NT2/D1 (cell line): ENCODE measurements at regions not wholly inside any gene's neighbourhood (a gene's known extent, or its start where the extent isn't known, plus 50 kb on each side); places are given as distances from the start of the nearest gene placed in this dataset.

ENCODE experiments used
- DNase-seq: peaks from one replicate; pipeline ENCODE4 v3.0.0-alpha.2; 2011; ENCODE audit warnings: low read depth, low spot score
- H3K27me3 ChIP-seq: 2 replicates; pipeline ENCODE4 v1.6.0; 2011; ENCODE audit warnings: mild to moderate bottlenecking; ENCODE audit not compliant: insufficient read length, insufficient read depth
- H3K36me3 ChIP-seq: 2 replicates; pipeline ENCODE4 v1.6.1; 2011; ENCODE audit warnings: mild to moderate bottlenecking, low read length, mixed read lengths; ENCODE audit not compliant: insufficient read depth, insufficient read length
- H3K4me1 ChIP-seq: 2 replicates; pipeline ENCODE4 v1.5.1; 2011; ENCODE audit not compliant: insufficient read depth, insufficient read length
- H3K4me3 ChIP-seq: 2 replicates; pipeline ENCODE4 v1.5.1; 2011; ENCODE audit warnings: low read depth; ENCODE audit not compliant: insufficient read length
- H3K9ac ChIP-seq: 2 replicates; pipeline ENCODE4 v1.6.0; 2011; ENCODE audit warnings: low read depth; ENCODE audit not compliant: insufficient read length
- H3K9me3 ChIP-seq: 2 replicates; pipeline ENCODE4 v1.5.1; 2011; ENCODE audit warnings: mild to moderate bottlenecking, low read length; ENCODE audit not compliant: insufficient read depth
- SUZ12 ChIP-seq: IDR thresholded peaks from 2 replicates; pipeline ENCODE4 v1.6.1; 2011; ENCODE audit not compliant: insufficient read length, insufficient read depth; ENCODE audit errors: extremely low read depth
- YY1 ChIP-seq: IDR thresholded peaks from 2 replicates; pipeline ENCODE4 v1.6.1; 2011; ENCODE audit not compliant: insufficient read length, insufficient read depth
- ZNF274 ChIP-seq: IDR thresholded peaks from 2 replicates; pipeline ENCODE4 v1.6.1; 2011; ENCODE audit warnings: mild to moderate bottlenecking, low read depth, low read length

DNA sequence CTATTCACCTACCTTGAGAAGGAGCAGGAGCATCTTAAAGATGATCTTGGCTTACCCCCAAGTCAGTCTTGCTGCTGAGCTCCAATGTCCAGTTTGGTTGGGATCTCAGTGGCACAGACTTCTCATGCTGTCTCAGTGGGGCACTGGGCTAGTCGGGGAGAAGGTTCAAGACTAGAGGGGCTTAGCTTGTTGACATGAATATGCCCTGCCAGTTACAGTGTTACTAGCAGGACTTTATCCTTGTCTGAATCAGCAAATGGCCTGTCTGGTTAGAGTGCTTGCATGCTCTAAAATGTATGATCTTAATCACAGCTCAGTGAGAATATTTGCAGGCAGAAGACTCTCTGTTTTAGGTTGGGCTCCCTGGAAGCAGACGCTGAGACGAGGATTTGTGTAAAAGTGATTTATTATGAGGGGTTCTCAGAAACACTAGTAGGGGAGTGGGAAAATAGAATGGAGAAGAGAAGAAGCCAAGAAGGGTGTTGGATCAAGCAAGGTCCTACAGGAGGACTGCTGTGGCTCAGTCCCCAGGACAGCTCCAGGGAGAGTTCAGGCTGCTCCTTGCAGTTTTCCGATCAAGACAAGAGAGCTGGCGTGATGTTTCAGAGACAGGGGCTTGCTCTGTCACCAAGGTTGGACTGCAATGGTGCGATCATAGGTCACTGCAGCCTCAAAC, 150.4 kb upstream of the HS3ST2 start:
- no peaks in the 10 kb centered on the region for H3K4me1 ChIP-seq
- TF ChIP-seq SUZ12 = no peak
- no peak for TF ChIP-seq ZNF274
- TF ChIP-seq YY1 = no peak
- no peak for DNase-seq
- no peak overlapping the region for H3K4me3 ChIP-seq
- 0 out of 2 replicates have a peak, but pooled peaks cover 4% of the 10 kb centered on the region for H3K9me3 ChIP-seq
- peaks cover 5% of the 10 kb centered on the region for H3K27me3 ChIP-seq
- no peak overlapping the region for H3K9ac ChIP-seq
- H3K36me3 ChIP-seq = no peaks in the 10 kb centered on the region

DNA sequence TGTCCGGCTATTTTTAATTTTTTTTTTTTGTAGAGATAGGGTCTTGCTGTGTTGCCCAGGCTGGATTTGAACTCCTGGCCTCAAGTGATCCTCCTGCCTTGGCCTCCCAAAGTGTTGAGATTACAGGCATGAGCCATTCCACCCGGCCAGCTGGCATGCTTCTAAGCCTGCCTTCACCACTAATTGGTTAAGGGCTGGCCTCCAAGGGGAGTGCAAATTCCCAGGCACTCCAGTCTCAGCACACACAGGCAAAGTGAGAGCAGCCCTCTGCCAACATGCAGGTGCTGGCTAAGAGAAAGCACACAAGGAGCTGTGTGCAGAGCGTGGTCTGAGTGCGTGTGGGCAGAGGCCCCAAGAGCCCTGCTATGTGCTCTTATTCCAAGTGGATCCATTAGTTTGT, 149.8 kb upstream of the HS3ST2 start:
- no peaks in the 10 kb centered on the region for H3K36me3 ChIP-seq
- no peaks in the 10 kb centered on the region for H3K4me1 ChIP-seq
- H3K9ac ChIP-seq = no peak overlapping the region
- H3K27me3 ChIP-seq = peaks cover 5% of the 10 kb centered on the region
- no peak for DNase-seq
- 0 out of 2 replicates have a peak, but pooled peaks cover 4% of the 10 kb centered on the region for H3K9me3 ChIP-seq
- no peak overlapping the region for H3K4me3 ChIP-seq
- no peak for TF ChIP-seq YY1
- TF ChIP-seq ZNF274 = no peak
- TF ChIP-seq SUZ12 = no peak

DNA sequence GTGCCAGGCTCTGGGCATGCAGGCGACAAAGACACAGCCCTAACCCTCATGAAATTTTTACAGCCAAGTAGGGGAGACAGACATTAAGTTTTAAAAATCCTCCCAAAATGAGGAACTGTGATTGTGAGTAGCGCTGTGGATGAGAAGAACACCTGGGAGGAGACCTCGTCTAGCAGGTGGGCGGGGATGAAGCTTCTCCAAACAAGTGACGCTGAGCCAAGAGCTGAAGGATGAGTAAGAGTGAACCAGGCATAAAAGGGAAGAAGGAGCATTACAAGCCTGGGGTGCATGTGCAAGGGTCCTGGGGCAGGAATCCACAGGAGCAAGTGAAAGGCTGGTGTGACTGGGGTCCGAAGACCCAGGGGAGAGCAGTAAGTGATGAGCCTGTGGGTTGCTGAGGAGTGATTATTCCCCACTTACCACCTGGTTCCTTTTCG, 149.4 kb upstream of the HS3ST2 start:
- Histone ChIP-seq H3K9me3 (0 out of 2 replicates have a peak, but pooled peaks cover 4% of the 10 kb centered on the region), H3K36me3 (no peaks in the 10 kb centered on the region), H3K9ac (no peak overlapping the region), H3K4me1 (no peaks in the 10 kb centered on the region), H3K27me3 (peaks cover 5% of the 10 kb centered on the region), H3K4me3 (no peak overlapping the region)
- TF ChIP-seq YY1 (no peak), SUZ12 (no peak), ZNF274 (no peak)
- DNase-seq = no peak

DNA sequence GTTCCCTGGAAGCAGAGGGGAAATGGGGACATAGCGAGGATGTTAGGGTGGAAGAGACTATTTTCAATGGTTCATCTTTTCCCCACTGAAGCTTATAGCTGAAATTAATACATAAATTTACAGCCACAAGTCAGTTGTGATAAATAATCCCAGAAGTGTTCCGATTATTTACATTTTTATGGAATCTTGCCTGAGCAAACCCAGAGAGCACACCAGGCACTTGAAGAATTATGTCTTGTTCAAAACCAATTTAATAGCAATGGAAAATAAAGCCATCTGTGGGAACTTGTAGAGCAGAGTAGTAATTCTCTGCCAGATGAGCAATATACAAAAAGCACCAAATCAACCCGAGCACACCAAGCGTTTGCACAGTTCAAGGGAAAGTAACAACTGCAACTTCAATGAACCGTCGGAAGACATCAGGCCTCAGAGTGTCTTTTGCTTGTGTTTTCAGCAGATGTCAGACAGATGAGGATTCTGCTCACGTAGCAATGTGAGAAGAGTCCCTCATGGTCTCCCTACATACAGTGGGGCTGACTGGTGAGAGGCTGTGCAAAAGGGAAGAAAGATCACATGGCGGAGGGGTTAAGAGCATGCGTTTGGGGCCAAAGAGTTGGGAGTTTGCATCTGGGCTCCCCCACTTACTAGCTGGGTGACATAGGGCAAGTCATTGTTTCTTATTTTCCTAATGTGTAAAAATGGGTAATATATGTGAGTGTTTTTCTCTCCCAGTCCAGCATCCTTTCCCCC, 148.7 kb upstream of the HS3ST2 start:
- Histone ChIP-seq H3K9me3 (0 out of 2 replicates have a peak, but pooled peaks cover 4% of the 10 kb centered on the region), H3K27me3 (peaks cover 5% of the 10 kb centered on the region), H3K4me3 (no peak overlapping the region), H3K9ac (no peak overlapping the region), H3K36me3 (no peaks in the 10 kb centered on the region), H3K4me1 (no peaks in the 10 kb centered on the region)
- DNase-seq = no peak
- TF ChIP-seq YY1 (no peak), SUZ12 (no peak), ZNF274 (no peak)

DNA sequence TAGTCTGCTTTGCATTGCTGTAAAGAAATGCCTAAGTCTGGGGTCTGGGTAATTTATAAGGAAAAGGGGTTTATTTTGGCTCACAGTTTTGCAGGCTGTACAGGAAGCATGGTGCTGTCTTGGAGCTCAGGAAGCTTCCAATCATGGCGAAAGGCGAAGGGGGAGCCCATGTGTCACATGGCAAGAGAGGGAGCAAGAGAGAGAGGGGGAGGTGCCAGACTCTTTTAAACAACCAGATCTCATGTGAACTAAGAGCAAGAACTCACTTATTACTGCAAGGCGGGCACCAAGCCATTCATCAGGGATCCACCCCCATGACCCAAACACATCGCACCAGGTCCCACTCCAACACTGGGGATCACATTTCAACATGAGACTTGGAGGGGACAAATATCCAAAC, 148.2 kb upstream of the HS3ST2 start:
- H3K9ac ChIP-seq = no peak overlapping the region
- H3K4me1 ChIP-seq = no peaks in the 10 kb centered on the region
- H3K27me3 ChIP-seq = peaks cover 5% of the 10 kb centered on the region
- H3K9me3 ChIP-seq = 0 out of 2 replicates have a peak, but pooled peaks cover 4% of the 10 kb centered on the region
- no peak overlapping the region for H3K4me3 ChIP-seq
- no peaks in the 10 kb centered on the region for H3K36me3 ChIP-seq
- DNase-seq = no peak
- TF ChIP-seq YY1 = no peak
- no peak for TF ChIP-seq ZNF274
- TF ChIP-seq SUZ12 = no peak

DNA sequence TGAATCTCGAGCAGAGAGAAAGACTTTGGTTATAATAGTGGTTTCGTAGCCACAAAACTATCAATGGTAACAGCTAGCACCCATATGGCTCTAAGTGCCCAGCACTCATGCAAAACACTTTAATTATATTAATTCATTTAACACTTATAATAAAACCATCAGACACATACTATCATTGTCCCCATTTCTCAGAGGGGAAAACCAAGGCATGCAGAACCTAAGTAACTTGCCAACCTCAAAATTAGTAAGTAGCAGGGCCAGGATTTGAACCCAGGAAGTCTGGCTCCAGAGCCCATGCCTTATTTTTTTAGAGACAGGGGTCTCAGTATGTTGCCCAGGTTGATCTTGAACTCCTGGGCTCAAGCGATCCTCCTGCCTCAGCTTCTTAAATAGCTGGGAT, 145.6 kb upstream of the HS3ST2 start:
- Histone ChIP-seq H3K36me3 (no peaks in the 10 kb centered on the region), H3K4me1 (no peaks in the 10 kb centered on the region), H3K9me3 (no peaks in the 10 kb centered on the region), H3K9ac (no peak overlapping the region), H3K4me3 (no peak overlapping the region), H3K27me3 (no peaks in the 10 kb centered on the region)
- no peak for DNase-seq
- no peak for TF ChIP-seq YY1
- no peak for TF ChIP-seq SUZ12
- TF ChIP-seq ZNF274 = no peak

DNA sequence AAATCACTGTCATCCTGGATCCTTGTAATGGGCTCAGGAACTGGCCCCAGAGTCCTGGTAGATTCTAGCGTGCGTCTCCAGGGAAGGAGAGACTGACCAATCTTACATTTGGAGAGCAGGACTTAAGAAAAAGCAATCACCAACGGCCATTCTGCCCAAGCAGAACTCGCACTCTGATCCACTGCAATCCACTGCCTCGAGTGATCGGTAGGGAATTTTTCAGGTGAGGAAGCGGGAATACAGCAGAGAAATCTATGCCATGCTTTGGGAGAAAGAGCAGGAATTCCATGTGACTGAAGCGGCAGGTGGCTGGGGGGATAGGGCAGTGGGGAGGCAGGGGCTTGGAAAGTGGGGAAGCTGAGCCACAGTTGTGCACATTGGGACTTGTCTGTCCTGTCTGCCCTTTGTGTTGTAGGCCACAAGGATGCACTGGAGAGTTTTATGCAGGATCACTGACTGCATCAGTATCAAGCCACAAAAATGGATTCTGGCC, 143.9 kb upstream of the HS3ST2 start:
- Histone ChIP-seq H3K9me3 (no peaks in the 10 kb centered on the region), H3K4me1 (no peaks in the 10 kb centered on the region), H3K36me3 (no peaks in the 10 kb centered on the region), H3K27me3 (no peaks in the 10 kb centered on the region), H3K4me3 (no peak overlapping the region), H3K9ac (no peak overlapping the region)
- DNase-seq = no peak
- TF ChIP-seq SUZ12 = no peak
- no peak for TF ChIP-seq ZNF274
- TF ChIP-seq YY1 = no peak
